B cell (primary cell): ENCODE measurements at regions not wholly inside any gene's neighbourhood (a gene's known extent, or its start where the extent isn't known, plus 50 kb on each side); places are given as distances from the start of the nearest gene placed in this dataset.

Experiments used
- ATAC-seq: fragments of 200-7000 bp; cut with Tn5 transposase; one replicate; pipeline ENCODE4 v1.10.0; 2021; ENCODE audit warnings: low read depth, mild to moderate bottlenecking, moderate number of reproducible peaks, moderate library complexity
- CTCF ChIA-PET: fragments of 350-600 bp; sonication (Branson Sonifier 250); formaldehyde crosslinking; loops from one replicate; lab custom pipeline; 2021; ENCODE audit warnings: antibody characterized with exemption, inconsistent platforms; lab: Charles Lee
- POLR2A ChIA-PET: fragments of 350-600 bp; sonication (Branson Sonifier 250); formaldehyde crosslinking; loops from one replicate; lab custom pipeline; 2021; ENCODE audit warnings: antibody characterized with exemption; lab: Charles Lee
- DNase-seq: peaks from one replicate; pipeline ENCODE4 v3.0.0; 2013
- H2AFZ ChIP-seq: 2 replicates; pipeline ENCODE4 v1.6.1; 2012; ENCODE audit warnings: mild to moderate bottlenecking, low read depth, low read length; ENCODE audit not compliant: insufficient read depth, poor library complexity, severe bottlenecking
- H3K27ac ChIP-seq, 2 donors: 1 replicate in 1 of 2; 2 replicates in 1 of 2; pipeline ENCODE4 v1.5.1; 2012 to 2013; ENCODE audit warnings: low read length in 2 of 2, mild to moderate bottlenecking in 2 of 2, moderate library complexity in 1 of 2
- H3K27me3 ChIP-seq, 4 experiments: fragments of 200-600 bp in 1 of 4; sonication (generic) in 1 of 4; replicated peaks in 1 of 4; 1 replicate in 2 of 4; 2 replicates in 2 of 4; pipeline versions ENCODE4 v1.6.1 to v1.7.0; 2013 to 2016; ENCODE audit warnings: low read length in 3 of 4, mild to moderate bottlenecking in 2 of 4, mixed read lengths in 1 of 4, moderate library complexity in 1 of 4; ENCODE audit not compliant: insufficient read depth in 4 of 4, control insufficient read depth in 3 of 4; ENCODE audit errors: control extremely low read depth in 1 of 4
- H3K36me3 ChIP-seq, 2 experiments: replicated peaks in 1 of 2; 1 replicate in 1 of 2; 2 replicates in 1 of 2; pipeline versions ENCODE4 v1.6.1 to v1.7.1; 2013; ENCODE audit warnings: low read length in 1 of 2; ENCODE audit not compliant: insufficient read depth in 2 of 2, control insufficient read depth in 1 of 2; ENCODE audit errors: control extremely low read depth in 1 of 2, extremely low read depth in 1 of 2
- H3K4me1 ChIP-seq, 2 donors: fragments of 200-600 bp in 1 of 2; sonication (generic) in 1 of 2; 1 replicate in 1 of 2; 2 replicates in 1 of 2; pipeline versions ENCODE4 v1.5.1 to v1.6.1; 2013 to 2017; ENCODE audit warnings: low read length in 2 of 2; ENCODE audit not compliant: control insufficient read depth in 2 of 2, insufficient read depth in 2 of 2
- H3K4me2 ChIP-seq: replicated peaks from 2 replicates; pipeline ENCODE3; 2012; ENCODE audit warnings: mild to moderate bottlenecking, low read depth, low read length; ENCODE audit not compliant: poor library complexity, severe bottlenecking
- H3K4me3 ChIP-seq, 5 experiments: fragments of 200-600 bp in 1 of 5; sonication (generic) in 1 of 5; 1 replicate in 3 of 5; 2 replicates in 2 of 5; pipeline versions ENCODE4 v1.5.1 to v1.7.0; 2011 to 2016; ENCODE audit warnings: low read length in 4 of 5, mild to moderate bottlenecking in 4 of 5, low read depth in 2 of 5, control low read depth in 1 of 5, moderate library complexity in 1 of 5; ENCODE audit not compliant: insufficient read depth in 1 of 5; ENCODE audit errors: control extremely low read depth in 1 of 5, extremely low read depth in 1 of 5
- H3K79me2 ChIP-seq: fragments of 200-600 bp; sonication (generic); one replicate; pipeline ENCODE4 v1.6.0; 2016; ENCODE audit warnings: low read length; ENCODE audit not compliant: control insufficient read depth, insufficient read depth
- H3K9ac ChIP-seq: fragments of 200-600 bp; sonication (generic); 2 replicates; pipeline ENCODE4 v1.6.1; 2017; ENCODE audit warnings: mild to moderate bottlenecking, low read length, moderate library complexity
- H3K9me3 ChIP-seq, 3 donors: one replicate each; pipeline versions ENCODE4 v1.6.1 to v1.7.1; 2013; ENCODE audit warnings: low read length in 2 of 3; ENCODE audit not compliant: control insufficient read depth in 2 of 3, insufficient read depth in 1 of 3; ENCODE audit errors: control extremely low read depth in 1 of 3
- H4K20me1 ChIP-seq: 2 replicates; pipeline ENCODE4 v1.6.0; 2012; ENCODE audit warnings: mild to moderate bottlenecking, low read length; ENCODE audit not compliant: insufficient read depth, control insufficient read depth, poor library complexity, severe bottlenecking
- H3K27ac Mint-ChIP-seq: one replicate; pipeline ENCODE4 v1.8.0; 2021; ENCODE audit warnings: mixed read lengths
- H3K27me3 Mint-ChIP-seq: one replicate; pipeline ENCODE4 v1.8.0; 2021; ENCODE audit warnings: mixed read lengths
- H3K4me1 Mint-ChIP-seq: one replicate; pipeline ENCODE4 v1.8.0; 2021; ENCODE audit warnings: mixed read lengths
- H3K4me3 Mint-ChIP-seq: one replicate; pipeline ENCODE4 v1.8.0; 2021; ENCODE audit warnings: mixed read lengths
- H3K9me3 Mint-ChIP-seq: one replicate; pipeline ENCODE4 v1.8.0; 2022; ENCODE audit warnings: mixed read lengths; ENCODE audit not compliant: insufficient read depth
- CTCF ChIP-seq: fragments of 200-600 bp; IDR thresholded peaks from one replicate; pipeline ENCODE4 v1.8.0; 2022; ENCODE audit warnings: antibody characterized with exemption, mild to moderate bottlenecking
- EZH2 ChIP-seq: IDR thresholded peaks from 2 replicates; pipeline ENCODE4 v1.6.1; 2012; ENCODE audit warnings: borderline replicate concordance, low read depth, mild to moderate bottlenecking, moderate library complexity, low read length; ENCODE audit not compliant: insufficient read depth, poor library complexity, severe bottlenecking
- WGBS: methylation state at CpG from one replicate; pipeline ENCODE4 v1.1.5; 2013; ENCODE audit warnings: missing lambda C conversion rate; ENCODE audit not compliant: insufficient coverage; 5-methylcytosine and 5-hydroxymethylcytosine counted together
- intact Hi-C: fragments of 100-400 bp; cut with micrococcal nuclease; formaldehyde crosslinking; loops from one replicate; pipeline ENCODE4 v1.10.0; 2022

DNA sequence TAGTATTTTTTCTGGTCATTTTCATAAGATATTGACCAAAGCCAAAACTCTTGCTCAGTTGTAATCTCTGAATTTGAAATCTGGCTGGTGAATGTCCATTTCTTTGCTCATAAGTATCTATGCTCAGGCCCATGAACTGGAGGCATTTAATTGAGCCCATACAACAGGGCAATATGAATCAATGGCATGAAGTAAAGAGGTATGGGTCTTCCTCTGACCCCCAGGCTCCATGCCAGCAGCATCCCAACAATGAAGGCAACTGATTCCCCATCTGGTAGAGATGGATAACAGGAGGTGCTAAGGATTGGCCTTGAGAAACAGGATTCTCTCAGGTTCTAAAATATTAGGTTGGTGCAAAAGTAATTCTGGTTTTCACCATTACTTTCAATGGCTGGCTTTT is 330.8 kb downstream of the LIG4 start:
- intact Hi-C loops, result no loop called here
- no peak overlapping the region for H3K4me3 Mint-ChIP-seq
- DNase-seq (no peak), ATAC-seq (no peak)
- H3K27ac Mint-ChIP-seq, result no peak overlapping the region
- H4K20me1 ChIP-seq, result no peaks in the 10 kb centered on the region
- ChIA-PET CTCF (no interaction called here), POLR2A (no interaction called here)
- H3K79me2 ChIP-seq, result no peaks in the 10 kb centered on the region
- H3K27ac ChIP-seq, result no peak overlapping the region
- H3K36me3 ChIP-seq, result no peaks in the 10 kb centered on the region
- no peak overlapping the region for H3K4me3 ChIP-seq
- H3K4me2 ChIP-seq, result no peak overlapping the region
- H3K27me3 ChIP-seq, result no peaks in the 10 kb centered on the region
- no peak overlapping the region for H3K9ac ChIP-seq
- H3K9me3 Mint-ChIP-seq, result peaks cover 6% of the 10 kb centered on the region
- H3K27me3 Mint-ChIP-seq, result no peaks in the 10 kb centered on the region
- H2AFZ ChIP-seq, result no peak overlapping the region
- TF ChIP-seq CTCF (no peak), EZH2 (no peak)
- peaks cover 0 to 4% (median 0%) of the 10 kb centered on the region in 3 donors for H3K9me3 ChIP-seq
- H3K4me1 Mint-ChIP-seq, result no peaks in the 10 kb centered on the region
- no peaks in the 10 kb centered on the region for H3K4me1 ChIP-seq

DNA sequence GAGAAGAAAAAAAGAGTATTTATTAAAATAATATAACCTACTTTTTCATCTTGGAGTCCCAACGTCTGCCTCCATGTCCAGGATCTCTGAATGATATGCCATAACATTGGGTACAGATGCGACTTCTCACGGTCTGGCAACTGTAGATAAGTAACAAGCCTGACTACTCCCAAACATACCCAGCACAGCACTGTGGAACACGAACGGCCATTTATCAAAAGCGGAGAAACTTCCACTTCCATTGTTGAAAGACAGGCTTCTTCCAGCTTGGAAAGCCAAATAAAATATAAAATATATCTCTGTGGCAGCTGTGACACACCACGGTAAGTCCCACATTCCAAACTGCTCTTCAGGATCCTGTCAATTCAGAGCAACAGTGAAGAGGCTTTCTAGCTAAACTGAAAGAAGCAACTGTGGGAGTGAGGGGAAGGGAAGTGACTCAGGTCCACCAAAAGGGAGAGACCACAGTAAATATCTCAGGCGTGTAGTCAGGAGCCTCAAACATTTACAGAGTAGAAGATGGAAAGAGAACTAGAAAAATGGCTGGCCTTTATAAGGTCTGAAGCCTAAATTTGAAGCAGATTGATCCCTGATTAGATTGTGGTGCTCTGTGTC is 331.7 kb downstream of the LIG4 start:
- ATAC-seq (no peak), DNase-seq (no peak)
- Histone ChIP-seq H2AFZ (no peak overlapping the region), H3K9me3 (peaks cover 0 to 4% (median 0%) of the 10 kb centered on the region in 3 donors), H3K27me3 (no peaks in the 10 kb centered on the region), H3K79me2 (no peaks in the 10 kb centered on the region), H3K9ac (no peak overlapping the region), H3K4me2 (no peak overlapping the region), H3K36me3 (no peaks in the 10 kb centered on the region), H4K20me1 (no peaks in the 10 kb centered on the region), H3K4me3 (no peak overlapping the region), H3K4me1 (no peaks in the 10 kb centered on the region), H3K27ac (no peak overlapping the region)
- ChIA-PET POLR2A (no interaction called here), CTCF (no interaction called here)
- no peaks in the 10 kb centered on the region for H3K27me3 Mint-ChIP-seq
- no peak overlapping the region for H3K27ac Mint-ChIP-seq
- H3K4me1 Mint-ChIP-seq, result no peaks in the 10 kb centered on the region
- no peak overlapping the region for H3K4me3 Mint-ChIP-seq
- WGBS, result 39% methylated on average over 4 of the region's 8 CpGs
- H3K9me3 Mint-ChIP-seq, result peaks cover 5% of the 10 kb centered on the region
- intact Hi-C loops, result no loop called here
- TF ChIP-seq CTCF (no peak), EZH2 (no peak)
